ENCODE measurements at regions not wholly inside any gene's neighbourhood (a gene's known extent, or its start where the extent isn't known, plus 50 kb on each side); places are given as distances from the start of the nearest gene placed in this dataset.

GRCh38 chr11:80307676-80308075, 866.8 kb upstream of the TENM4 start:
- Mint-ChIP-seq H3K4me1 (no peaks in the 10 kb centered on the region), H3K4me3 (no peak overlapping the region), H3K27me3 (ENCODE audit: low read depth) (no peaks in the 10 kb centered on the region), H3K9me3 (peaks cover 16% of the 10 kb centered on the region), H3K27ac (ENCODE audit: unreplicated experiment) (no peak overlapping the region), H3K36me3 (ENCODE audit: low read depth) (peaks cover 7% of the 10 kb centered on the region)
- no peak for TF ChIP-seq CTCF (conservative IDR thresholded peaks at IDR 0.05)
- DNase-seq (ENCODE audit: low read depth, low spot score): no peak

- peaks cover 5% of the 10 kb centered on the region for H3K9me3 Mint-ChIP-seq
- peaks cover 6% of the 10 kb centered on the region for H3K36me3 Mint-ChIP-seq (ENCODE audit: low read depth)
- no peak overlapping the region for H3K4me3 Mint-ChIP-seq
- TF ChIP-seq CTCF (conservative IDR thresholded peaks at IDR 0.05): no peak
- no peak for DNase-seq (ENCODE audit: low read depth, low spot score)
- H3K27ac Mint-ChIP-seq (ENCODE audit: unreplicated experiment): no peak overlapping the region
- no peaks in the 10 kb centered on the region for H3K27me3 Mint-ChIP-seq (ENCODE audit: low read depth)
- no peaks in the 10 kb centered on the region for H3K4me1 Mint-ChIP-seq
Observed at GRCh38 chr11:80297858-80298632, 857.2 kb upstream of the TENM4 start.

- no peak for DNase-seq (ENCODE audit: low read depth, low spot score)
- TF ChIP-seq CTCF (conservative IDR thresholded peaks at IDR 0.05): no peak
- Mint-ChIP-seq H3K9me3 (no peaks in the 10 kb centered on the region), H3K4me3 (no peak overlapping the region), H3K4me1 (no peaks in the 10 kb centered on the region), H3K27ac (ENCODE audit: unreplicated experiment) (no peak overlapping the region), H3K36me3 (ENCODE audit: low read depth) (no peaks in the 10 kb centered on the region), H3K27me3 (ENCODE audit: low read depth) (no peaks in the 10 kb centered on the region)
Observed at GRCh38 chr11:80293293-80293692, 852.5 kb upstream of the TENM4 start.

GRCh38 chr11:80284946-80285785, 844.3 kb upstream of the TENM4 start:
- Mint-ChIP-seq H3K9me3 (no peaks in the 10 kb centered on the region), H3K36me3 (ENCODE audit: low read depth) (no peaks in the 10 kb centered on the region), H3K4me3 (no peak overlapping the region), H3K27ac (ENCODE audit: unreplicated experiment) (no peak overlapping the region), H3K27me3 (ENCODE audit: low read depth) (no peaks in the 10 kb centered on the region), H3K4me1 (no peaks in the 10 kb centered on the region)
- no peak for TF ChIP-seq CTCF (conservative IDR thresholded peaks at IDR 0.05)
- no peak for DNase-seq (ENCODE audit: low read depth, low spot score)

GRCh38 chr11:80282643-80283042, 841.8 kb upstream of the TENM4 start:
- DNase-seq (ENCODE audit: low read depth, low spot score): no peak
- H3K4me3 Mint-ChIP-seq: no peak overlapping the region
- H3K36me3 Mint-ChIP-seq (ENCODE audit: low read depth): no peaks in the 10 kb centered on the region
- H3K9me3 Mint-ChIP-seq: no peaks in the 10 kb centered on the region
- TF ChIP-seq CTCF (conservative IDR thresholded peaks at IDR 0.05): no peak
- H3K27me3 Mint-ChIP-seq (ENCODE audit: low read depth): no peaks in the 10 kb centered on the region
- H3K27ac Mint-ChIP-seq (ENCODE audit: unreplicated experiment): peak overlapping the region; percentile 51
- no peaks in the 10 kb centered on the region for H3K4me1 Mint-ChIP-seq

Data from neural crest cell (in vitro differentiated cells).